ENCODE measurements at regions not wholly inside any gene's neighbourhood (a gene's known extent, or its start where the extent isn't known, plus 50 kb on each side); places are given as distances from the start of the nearest gene placed in this dataset.
"Not testable (repeated sequence)": the region's sequence is repeated elsewhere in the genome, so short reads cannot be mapped to it uniquely, and the experiment has no call there.

DNA sequence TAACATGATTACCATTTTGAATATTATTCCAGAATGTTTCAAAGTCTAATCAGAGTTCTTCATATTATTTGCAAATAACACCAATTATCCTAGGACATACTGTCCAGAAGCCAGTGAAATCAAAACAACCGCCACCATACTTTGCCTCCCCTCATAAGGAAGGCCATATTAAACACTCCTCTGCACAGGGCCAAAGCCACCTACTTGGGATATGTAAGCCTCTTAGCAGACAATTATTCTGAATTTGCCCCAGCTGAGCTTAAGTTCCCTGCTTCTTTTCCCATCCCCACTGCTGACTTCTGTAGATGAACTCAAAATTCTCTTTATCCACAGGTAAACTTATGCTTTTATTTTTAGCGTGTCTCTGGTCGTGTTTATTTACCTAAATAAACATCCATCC lies 374.0 kb downstream of the KIF2B start:
- Histone ChIP-seq H3K9me3 (ENCODE audit: low read length) (peaks cover 16% of the 10 kb centered on the region), H3K79me2 (ENCODE audit: low read length) (no peaks in the 10 kb centered on the region), H3K9me2 (replicated peaks; ENCODE audit: low read length) (no peaks in the 10 kb centered on the region), H3K9ac (ENCODE audit: low read length) (no peak overlapping the region), H3K4me3 (ENCODE audit: low read length) (no peak overlapping the region), H4K20me1 (ENCODE audit: low read length) (no peaks in the 10 kb centered on the region), H3K36me3 (ENCODE audit: low read depth, low read length) (no peaks in the 10 kb centered on the region), H3F3A (ENCODE audit: low read length, unreplicated experiment) (no peaks in the 10 kb centered on the region), H3K4me1 (ENCODE audit: insufficient read depth, low read length) (no peaks in the 10 kb centered on the region), H3K27ac (ENCODE audit: low read length) (no peak overlapping the region), H3K27me3 (ENCODE audit: low read length) (no peaks in the 10 kb centered on the region), H3K4me2 (ENCODE audit: low read length) (no peak overlapping the region), H2AFZ (ENCODE audit: low read length) (no peak overlapping the region)
- TF ChIP-seq CTCF (conservative IDR thresholded peaks at IDR 0.05; ENCODE audit: low read depth, low read length) = no peak
- no peak for TF ChIP-seq EZH2phosphoT487 (IDR thresholded peaks at IDR 0.05; ENCODE audit: borderline replicate concordance, low read length)
- no peak for TF ChIP-seq EZH2 (IDR thresholded peaks at IDR 0.05; ENCODE audit: low read length, unreplicated experiment)
- intact Hi-C loops (cut with micrococcal nuclease) = no loop called here
- ChIA-PET POLR2A (ENCODE audit: unreplicated experiment) (no interaction called here), CTCF (no interaction called here)
- BruUV-seq (replicated peaks) = no TSS peak
- no peak for DNase-seq
- no peak for ATAC-seq

DNA sequence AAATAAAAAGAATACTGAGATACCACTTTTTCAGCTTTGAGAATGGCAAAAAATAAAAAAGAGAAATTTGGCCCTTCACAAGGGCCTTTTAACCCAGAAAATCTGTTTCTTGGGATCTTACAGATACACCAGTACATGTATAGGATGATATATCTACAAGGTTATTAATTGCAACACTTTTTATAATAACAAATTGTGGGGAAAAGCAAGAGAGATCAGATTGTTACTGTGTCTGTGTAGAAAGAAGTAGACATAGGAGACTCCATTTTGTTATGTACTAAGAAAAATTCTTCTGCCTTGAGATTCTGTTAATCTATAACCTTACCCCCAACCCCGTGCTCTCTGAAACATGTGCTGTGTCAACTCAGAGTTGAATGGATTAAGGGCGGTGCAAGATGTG lies 378.7 kb downstream of the KIF2B start:
- H4K20me1 ChIP-seq (ENCODE audit: low read length); H3K79me2 ChIP-seq (ENCODE audit: low read length); intact Hi-C loops (cut with micrococcal nuclease); POLR2A ChIA-PET (ENCODE audit: unreplicated experiment); H3K27ac ChIP-seq (ENCODE audit: low read length); H3K9me2 ChIP-seq (replicated peaks; ENCODE audit: low read length); H2AFZ ChIP-seq (ENCODE audit: low read length); H3K36me3 ChIP-seq (ENCODE audit: low read depth, low read length); CTCF ChIA-PET; H3K27me3 ChIP-seq (ENCODE audit: low read length); H3K4me3 ChIP-seq (ENCODE audit: low read length); H3K9ac ChIP-seq (ENCODE audit: low read length); ATAC-seq; H3K4me1 ChIP-seq (ENCODE audit: insufficient read depth, low read length); H3K4me2 ChIP-seq (ENCODE audit: low read length); BruUV-seq (replicated peaks); DNase-seq; H3F3A ChIP-seq (ENCODE audit: low read length, unreplicated experiment): not testable (repeated sequence)
- peaks cover 17% of the 10 kb centered on the region for H3K9me3 ChIP-seq (ENCODE audit: low read length)

GRCh38 chr17:54220829-54221228 lies 398.1 kb downstream of the KIF2B start:
- ATAC-seq = no peak
- CTCF ChIA-PET = no interaction called here

More at GRCh38 chr17:54220829-54221228, 398.1 kb downstream of the KIF2B start:
- intact Hi-C loops (cut with micrococcal nuclease) = no loop called here
- Histone ChIP-seq H4K20me1 (ENCODE audit: low read length) (no peaks in the 10 kb centered on the region), H3K4me3 (ENCODE audit: low read length) (no peak overlapping the region), H3K9me2 (replicated peaks; ENCODE audit: low read length) (no peaks in the 10 kb centered on the region), H2AFZ (ENCODE audit: low read length) (no peak overlapping the region), H3K79me2 (ENCODE audit: low read length) (no peaks in the 10 kb centered on the region), H3K4me2 (ENCODE audit: low read length) (no peak overlapping the region), H3K9me3 (ENCODE audit: low read length) (peaks cover 16% of the 10 kb centered on the region; the same call in 1 of the 2 replicates), H3K9ac (ENCODE audit: low read length) (no peak overlapping the region), H3K4me1 (ENCODE audit: insufficient read depth, low read length) (no peaks in the 10 kb centered on the region), H3K27ac (ENCODE audit: low read length) (no peak overlapping the region), H3K27me3 (ENCODE audit: low read length) (no peaks in the 10 kb centered on the region), H3F3A (ENCODE audit: low read length, unreplicated experiment) (no peaks in the 10 kb centered on the region), H3K36me3 (ENCODE audit: low read depth, low read length) (no peaks in the 10 kb centered on the region; the same call in 1 of the 2 replicates)
- no peak for DNase-seq
- TF ChIP-seq CTCF (conservative IDR thresholded peaks at IDR 0.05; ENCODE audit: low read depth, low read length) (no peak), EZH2phosphoT487 (IDR thresholded peaks at IDR 0.05; ENCODE audit: borderline replicate concordance, low read length) (no peak), EZH2 (IDR thresholded peaks at IDR 0.05; ENCODE audit: low read length, unreplicated experiment) (no peak)
- POLR2A ChIA-PET (ENCODE audit: unreplicated experiment) = no interaction called here
- BruUV-seq (replicated peaks) = no TSS peak
